WTC11 (cell line): ENCODE measurements at regions not wholly inside any gene's neighbourhood (a gene's known extent, or its start where the extent isn't known, plus 50 kb on each side); places are given as distances from the start of the nearest gene placed in this dataset.

Source experiments
- E2F5 ChIP-seq: sonication (generic); formaldehyde crosslinking; IDR thresholded peaks from 2 replicates; pipeline ENCODE4 v1.8.1; 2022; ENCODE audit warnings: mild to moderate bottlenecking, moderate library complexity, missing genetic modification reagents
- FOXJ3 ChIP-seq: sonication (generic); formaldehyde crosslinking; IDR thresholded peaks from 2 replicates; pipeline ENCODE4 v1.9.0; 2021; ENCODE audit warnings: missing genetic modification reagents, mild to moderate bottlenecking, borderline replicate concordance
- ZNF423 ChIP-seq: fragments of 250-450 bp; sonication (Bioruptor Pico); IDR thresholded peaks from 2 replicates; pipeline ENCODE4 v2.1.2; 2022; ENCODE audit warnings: mild to moderate bottlenecking, moderate library complexity
- TF ChIP-seq, protein P1 (sequence below): fragments of 200-600 bp; IDR thresholded peaks from 2 replicates; pipeline ENCODE4 v1.8.0; 2022; ENCODE audit warnings: antibody characterized with exemption
- TF ChIP-seq, protein P2 (sequence below): sonication (generic); formaldehyde crosslinking; IDR thresholded peaks from 2 replicates; pipeline ENCODE4 v1.8.1; 2022; ENCODE audit warnings: mild to moderate bottlenecking, missing genetic modification reagents, moderate library complexity, borderline replicate concordance

DNA sequence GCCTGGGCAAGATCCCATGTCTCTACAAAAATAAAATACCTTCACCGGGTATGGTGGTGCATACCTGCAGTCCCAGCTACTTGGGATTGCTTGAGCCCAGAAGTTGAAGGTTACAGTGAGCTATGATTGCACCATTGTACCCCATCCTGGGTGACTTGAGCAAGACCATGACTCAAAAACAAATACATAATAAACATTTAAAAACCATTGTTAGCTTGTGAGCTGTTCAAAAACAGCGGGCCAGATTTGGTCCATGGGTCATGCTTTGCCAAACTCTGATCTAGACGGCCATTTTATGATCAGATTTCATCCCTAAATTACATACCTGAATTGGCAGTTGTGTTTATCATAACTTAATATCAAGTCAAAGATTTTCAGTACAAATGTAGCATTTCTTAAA, 76.0 kb upstream of the GPM6B start:
- TF ChIP-seq, protein P1, sequence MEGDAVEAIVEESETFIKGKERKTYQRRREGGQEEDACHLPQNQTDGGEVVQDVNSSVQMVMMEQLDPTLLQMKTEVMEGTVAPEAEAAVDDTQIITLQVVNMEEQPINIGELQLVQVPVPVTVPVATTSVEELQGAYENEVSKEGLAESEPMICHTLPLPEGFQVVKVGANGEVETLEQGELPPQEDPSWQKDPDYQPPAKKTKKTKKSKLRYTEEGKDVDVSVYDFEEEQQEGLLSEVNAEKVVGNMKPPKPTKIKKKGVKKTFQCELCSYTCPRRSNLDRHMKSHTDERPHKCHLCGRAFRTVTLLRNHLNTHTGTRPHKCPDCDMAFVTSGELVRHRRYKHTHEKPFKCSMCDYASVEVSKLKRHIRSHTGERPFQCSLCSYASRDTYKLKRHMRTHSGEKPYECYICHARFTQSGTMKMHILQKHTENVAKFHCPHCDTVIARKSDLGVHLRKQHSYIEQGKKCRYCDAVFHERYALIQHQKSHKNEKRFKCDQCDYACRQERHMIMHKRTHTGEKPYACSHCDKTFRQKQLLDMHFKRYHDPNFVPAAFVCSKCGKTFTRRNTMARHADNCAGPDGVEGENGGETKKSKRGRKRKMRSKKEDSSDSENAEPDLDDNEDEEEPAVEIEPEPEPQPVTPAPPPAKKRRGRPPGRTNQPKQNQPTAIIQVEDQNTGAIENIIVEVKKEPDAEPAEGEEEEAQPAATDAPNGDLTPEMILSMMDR, result no peak
- no peak for TF ChIP-seq E2F5 (CRISPR knock-in tag)
- TF ChIP-seq FOXJ3 (CRISPR knock-in tag), result no peak
- TF ChIP-seq ZNF423, result no peak
- TF ChIP-seq, protein P2, sequence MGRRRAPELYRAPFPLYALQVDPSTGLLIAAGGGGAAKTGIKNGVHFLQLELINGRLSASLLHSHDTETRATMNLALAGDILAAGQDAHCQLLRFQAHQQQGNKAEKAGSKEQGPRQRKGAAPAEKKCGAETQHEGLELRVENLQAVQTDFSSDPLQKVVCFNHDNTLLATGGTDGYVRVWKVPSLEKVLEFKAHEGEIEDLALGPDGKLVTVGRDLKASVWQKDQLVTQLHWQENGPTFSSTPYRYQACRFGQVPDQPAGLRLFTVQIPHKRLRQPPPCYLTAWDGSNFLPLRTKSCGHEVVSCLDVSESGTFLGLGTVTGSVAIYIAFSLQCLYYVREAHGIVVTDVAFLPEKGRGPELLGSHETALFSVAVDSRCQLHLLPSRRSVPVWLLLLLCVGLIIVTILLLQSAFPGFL, result no peak
